ENCODE measurements at regions not wholly inside any gene's neighbourhood (a gene's known extent, or its start where the extent isn't known, plus 50 kb on each side); places are given as distances from the start of the nearest gene placed in this dataset.
"Not testable (repeated sequence)": the region's sequence is repeated elsewhere in the genome, so short reads cannot be mapped to it uniquely, and the experiment has no call there.

DNA sequence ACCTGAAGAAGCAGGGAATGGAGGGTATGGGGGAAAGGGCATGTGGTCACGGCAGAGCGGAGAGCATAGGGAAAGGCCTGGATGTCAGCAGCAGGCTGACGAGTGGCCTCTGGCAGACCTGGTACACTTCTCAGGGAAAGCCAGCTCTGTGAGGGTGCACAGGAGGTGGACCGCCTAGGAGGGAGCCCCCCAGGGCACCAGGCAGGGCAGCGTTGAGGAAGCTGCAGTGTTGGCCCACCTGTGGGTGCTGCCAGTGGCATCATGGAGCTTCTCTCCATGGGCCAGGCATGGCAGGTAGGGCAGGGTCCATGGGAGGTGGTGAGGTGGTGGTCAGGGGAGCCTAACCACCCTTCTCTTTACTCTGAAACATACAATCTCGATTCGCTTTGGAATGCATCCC is 143.0 kb upstream of the PITX1 start:
- no peak for DNase-seq

DNA sequence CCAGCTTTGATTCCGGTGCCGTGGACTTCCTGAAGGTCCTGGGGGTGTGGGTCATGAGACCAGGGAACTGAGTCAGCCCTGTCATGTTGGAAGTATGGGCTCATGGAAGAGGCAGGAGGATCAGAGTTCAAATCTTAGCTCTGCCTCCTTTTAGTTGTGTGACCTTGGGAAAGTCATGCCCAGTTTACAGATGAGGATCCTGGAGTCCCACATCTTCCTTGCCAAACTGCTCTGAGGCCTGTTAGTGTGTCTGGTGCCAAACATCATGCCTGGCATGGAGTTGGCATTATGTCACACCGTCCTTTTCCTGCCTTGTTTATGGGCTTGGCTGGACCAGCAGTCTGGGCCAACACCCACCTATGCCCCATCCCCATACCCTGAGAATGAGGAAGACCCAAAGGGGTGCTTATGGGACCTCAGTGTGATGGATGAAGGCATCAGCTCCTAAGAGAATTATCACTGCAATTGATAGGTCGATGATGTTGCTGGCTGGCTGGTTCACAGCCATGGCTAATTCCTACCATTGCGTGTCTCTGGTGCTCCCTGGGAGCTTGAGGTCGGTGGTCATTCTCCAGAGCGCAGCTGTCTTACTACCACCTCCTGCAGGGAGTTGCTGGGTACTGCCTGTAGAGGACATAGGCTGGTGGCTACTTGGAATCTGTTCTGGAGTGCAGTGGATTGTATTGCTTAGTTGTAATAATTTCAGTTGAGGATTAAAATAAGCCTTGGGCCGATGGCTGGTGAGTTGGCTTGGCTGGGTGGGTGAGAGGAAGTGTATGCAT is 140.5 kb upstream of the PITX1 start:
- DNase-seq: no peak

DNA sequence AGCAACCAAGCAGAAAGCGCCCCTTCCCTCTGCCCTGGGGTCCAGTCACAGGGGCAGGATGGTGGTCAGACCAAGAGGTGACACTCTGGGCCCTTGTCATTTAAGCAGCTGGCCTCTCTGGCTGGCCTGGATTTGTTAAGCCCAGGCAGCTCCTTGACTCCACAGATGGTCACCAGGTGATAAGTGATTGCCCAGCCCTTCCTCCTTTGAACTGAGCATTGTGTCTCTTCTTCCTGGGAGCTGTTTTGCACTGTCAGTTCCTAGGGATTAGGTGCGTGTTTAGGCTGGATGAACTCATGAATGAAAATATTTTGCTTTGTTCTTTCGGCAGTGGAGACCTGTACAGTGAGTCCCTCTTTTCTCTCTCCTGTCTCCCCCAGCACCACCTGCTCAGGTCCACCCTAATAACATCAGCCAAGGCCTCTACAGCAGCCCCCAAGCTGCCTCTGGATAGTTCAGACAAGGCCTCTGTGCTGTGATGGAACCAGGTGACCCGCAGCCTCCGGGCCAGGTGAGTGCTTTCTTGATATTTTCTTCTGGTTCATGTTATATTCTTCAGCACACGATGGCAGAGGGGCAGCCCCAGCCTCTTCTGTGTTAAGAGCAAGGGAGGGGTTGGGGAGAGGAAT is 139.7 kb upstream of the PITX1 start:
- no peak for DNase-seq

DNA sequence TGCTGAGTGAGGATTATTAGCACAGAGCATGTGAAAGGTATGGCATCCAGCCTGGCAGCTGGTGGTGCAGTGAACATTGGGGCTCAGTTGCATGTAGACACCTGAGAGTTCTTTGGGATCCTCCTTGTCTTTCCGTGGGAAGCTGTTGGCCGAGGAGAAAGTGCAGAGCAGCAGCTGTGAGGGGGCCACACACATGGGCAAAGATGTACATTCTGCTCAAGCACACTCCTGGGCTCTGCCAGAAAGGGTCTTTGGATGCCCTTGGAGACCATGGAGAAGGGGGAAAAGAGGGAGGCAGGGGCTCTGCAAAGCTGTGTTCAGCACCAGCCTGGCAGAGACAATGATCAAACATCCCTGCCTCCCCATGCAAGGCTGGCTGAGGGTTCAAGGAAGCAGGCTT is 138.7 kb upstream of the PITX1 start:
- no peak for DNase-seq

DNA sequence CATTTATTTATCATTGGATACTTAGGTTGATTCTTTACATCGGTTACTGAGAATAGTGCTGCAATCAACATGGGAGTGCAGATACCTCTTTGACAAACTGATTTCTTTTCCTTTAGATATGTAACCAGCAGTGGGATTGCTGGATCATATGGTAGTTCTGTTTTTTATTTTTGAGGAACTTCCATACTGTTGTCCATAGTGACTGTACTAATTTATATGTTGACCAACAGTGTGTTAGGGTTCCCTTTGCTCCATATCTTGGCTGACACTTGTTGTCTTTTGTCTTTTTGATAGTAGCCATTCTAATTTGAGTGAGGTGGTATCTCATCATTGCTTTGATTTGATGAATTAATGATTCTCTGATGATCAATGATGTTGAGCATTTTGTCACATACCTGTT is 137.3 kb upstream of the PITX1 start:
- no peak for DNase-seq

DNA sequence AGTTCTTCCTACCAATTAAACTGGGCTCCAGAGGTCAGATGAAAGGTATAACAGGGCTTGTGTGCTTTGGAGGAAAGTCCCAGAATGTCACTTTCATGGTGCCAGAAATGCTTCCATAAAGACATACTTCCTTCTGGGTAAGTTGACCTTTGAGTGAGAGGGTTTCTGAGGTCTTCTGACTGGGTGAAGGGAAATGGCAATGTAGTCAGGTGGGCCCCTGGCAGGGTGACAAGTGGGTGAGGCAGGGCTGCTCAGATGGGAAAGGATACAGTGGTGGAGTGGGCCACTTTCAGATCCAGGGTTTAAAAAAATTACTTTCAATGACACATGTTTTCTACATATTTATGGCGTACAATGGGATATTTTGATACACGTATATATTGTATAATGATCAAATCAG is 136.5 kb upstream of the PITX1 start:
- no peak for DNase-seq

DNA sequence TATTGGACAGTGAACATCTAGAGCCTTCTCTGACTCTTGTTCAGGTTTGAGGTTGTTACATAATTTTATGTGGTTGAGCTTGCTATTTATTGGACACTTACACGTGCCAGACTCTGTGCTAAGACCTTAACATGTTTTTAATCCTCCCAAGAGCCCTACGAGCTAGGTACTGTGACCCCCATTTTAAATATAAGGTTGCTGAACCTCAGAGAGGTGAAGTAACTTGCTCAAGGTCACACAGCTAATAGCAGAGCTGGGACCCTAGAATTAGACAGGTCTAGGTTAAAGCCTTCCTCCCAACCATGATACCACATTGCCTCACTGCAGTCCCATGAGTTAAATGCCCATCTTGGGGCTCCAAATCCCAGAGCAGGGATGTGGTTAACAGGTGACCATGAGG is 135.7 kb upstream of the PITX1 start:
- no peak for DNase-seq

DNA sequence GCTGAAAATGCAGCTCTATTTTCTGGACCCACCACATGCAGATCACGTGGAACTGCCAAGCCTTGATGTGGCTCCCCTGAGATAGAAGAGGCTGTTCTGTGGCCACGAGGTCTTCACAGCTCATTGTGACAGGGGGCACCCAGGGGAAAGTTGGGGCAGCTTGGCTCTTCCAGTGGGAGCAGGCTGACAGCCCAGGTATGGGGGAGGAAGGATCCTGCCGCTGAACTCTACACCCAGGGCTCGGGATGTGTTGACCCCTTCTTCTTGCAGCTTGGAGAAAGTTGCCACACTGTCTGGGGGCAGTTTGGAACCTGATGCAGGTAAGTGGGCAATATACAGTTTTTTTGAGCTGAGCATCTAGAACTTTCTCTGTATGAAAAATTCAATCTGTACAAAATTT is 133.6 kb upstream of the PITX1 start:
- no peak for DNase-seq

DNA sequence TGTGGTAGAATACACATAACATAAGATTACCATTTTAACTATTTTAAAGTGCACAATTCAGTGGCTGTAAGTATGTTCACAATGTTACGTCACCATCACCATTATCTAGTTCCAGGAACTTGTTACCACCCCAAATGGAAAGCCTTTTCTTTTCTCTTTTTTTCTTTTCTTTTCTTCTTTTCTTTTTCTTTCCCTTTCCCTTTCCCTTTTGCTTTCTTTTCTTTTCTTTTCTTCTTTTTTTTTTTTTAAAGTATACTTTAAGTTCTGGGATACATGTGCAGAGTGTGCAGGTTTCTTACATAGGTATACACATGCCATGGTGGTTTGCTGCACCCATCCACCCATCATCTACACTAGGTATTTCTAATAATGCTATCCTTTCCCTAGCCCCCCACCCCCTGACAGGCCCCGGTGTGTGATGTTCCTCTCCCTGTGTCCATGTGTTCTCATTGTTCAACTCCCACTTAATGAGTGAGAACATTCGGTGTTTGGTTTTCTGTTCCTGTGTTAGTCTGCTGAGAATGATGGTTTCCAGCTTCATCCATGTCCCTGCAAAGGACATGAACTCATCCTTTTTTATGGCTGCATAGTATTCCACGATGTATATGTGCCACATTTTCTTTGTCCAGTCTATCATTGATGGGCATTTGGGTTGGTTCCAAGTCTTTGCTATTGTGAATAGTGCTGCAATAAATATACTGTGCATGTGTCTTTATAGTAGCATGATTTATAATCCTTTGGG is 131.0 kb upstream of the PITX1 start:
- not testable (repeated sequence) for DNase-seq

DNA sequence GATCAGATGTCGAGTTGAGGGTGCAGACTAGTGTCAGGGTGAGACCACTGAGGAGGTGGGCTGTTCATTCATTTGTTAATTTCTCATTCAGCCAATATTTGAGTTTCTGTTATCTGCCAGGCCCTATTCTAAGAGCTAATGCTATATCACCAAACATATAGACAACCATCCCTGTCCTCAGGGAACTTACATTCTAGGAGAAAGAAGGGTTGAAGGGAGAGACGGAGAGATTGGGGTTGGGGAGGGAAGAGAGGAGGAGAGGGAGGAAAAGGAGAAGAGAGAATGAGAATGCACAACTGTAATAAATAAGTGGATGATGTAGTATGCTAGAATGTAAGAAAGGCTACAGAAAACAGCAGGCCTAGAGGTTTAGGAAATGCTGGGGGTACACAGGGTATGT is 129.9 kb upstream of the PITX1 start:
- no peak for DNase-seq

DNA sequence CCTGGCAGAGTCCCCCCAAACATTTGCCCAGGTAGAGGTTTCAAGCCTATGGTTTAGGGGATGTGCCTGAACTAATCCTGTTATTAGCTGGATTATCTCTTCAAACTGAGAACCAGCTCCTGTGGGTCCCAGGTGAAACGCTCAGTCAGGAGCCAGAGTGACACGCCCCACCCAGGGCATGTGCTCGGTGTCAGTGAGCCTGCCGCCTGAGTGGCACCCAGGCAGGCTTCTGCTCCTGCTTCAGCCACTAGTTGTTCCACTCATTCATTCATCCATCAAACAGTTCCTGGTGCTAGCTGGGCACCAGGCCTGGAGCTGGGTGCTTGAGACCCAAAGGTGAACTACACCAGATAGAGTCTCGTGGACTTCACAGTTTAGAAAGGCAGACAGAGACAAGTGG is 129.4 kb upstream of the PITX1 start:
- no peak for DNase-seq

DNA sequence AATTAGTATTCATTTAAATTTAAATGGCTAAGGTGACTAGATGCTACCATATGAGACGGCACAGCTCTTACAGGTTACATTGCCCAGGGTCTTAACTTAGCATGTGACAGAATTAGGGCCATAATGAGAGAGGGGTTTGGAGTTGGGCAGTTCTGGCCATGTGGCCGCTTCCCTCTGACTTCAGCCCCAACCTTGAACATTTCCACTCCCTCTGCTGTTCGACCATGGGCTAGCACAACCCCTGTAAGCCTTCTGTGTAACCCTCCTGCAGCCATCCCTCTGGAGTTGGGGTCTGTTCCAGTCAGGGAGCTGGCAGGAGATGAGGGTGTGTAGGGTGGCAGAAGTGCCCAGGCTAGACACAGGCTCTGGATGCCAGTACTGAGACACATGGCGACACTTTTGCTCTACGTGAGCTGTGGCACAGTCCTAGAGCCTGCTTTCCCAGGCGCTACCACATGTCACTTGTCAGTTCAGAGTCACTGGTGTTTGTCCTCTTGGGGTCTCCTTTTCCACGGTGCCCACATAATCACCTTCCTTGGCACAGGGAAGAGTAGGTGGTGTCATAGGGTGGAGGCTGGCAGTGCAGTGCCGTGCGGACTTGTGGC is 128.7 kb upstream of the PITX1 start:
- no peak for DNase-seq

DNA sequence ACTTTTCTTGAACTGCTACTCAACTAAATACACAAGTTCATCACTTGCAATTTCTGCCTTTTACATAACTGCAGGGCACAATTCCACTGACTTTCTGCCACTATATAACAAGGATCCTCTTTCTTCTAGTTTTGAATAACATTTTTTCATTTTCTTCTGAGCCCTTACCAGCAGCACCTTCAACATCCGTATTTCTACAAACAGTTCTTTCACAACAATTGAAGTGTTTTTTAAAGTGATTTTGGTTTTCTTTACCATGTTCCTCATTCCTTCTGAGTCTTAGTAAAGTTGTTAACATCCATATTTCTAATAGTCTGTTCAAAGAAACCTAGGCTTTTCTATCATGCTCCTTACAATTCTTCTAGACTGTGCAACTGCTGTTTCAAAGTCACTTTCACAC is 127.2 kb upstream of the PITX1 start:
- no peak for DNase-seq

DNA sequence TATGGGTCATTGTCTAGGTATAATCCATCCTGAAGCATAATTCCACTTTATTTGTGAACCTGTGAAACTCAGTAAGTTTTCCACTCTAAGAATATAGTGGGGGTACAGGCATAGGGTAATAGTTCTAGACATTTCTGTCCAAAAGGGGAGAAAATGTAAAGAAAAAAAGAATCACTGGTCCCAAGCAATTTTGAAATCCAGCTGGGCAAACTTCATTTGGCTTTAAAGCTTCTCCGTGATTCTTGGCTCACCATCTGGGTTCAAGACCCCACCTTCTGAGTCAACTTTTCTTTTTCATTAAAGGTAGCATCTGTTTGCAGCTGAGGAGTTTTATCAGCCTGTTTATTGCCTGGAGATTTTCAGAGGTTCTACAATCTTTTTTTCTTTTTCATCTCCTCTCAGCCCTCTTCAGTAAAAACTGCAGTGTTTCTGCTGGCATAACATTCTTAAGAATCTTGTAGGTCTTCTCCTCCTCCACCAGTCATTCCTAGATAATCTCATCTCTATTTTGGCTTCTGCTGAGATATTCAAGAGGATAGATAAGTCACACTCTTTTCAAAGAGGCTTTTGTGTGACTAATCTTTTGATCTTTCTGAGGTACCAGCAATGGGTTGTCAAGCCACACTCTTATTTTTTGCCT is 126.1 kb upstream of the PITX1 start:
- no peak for DNase-seq

DNA sequence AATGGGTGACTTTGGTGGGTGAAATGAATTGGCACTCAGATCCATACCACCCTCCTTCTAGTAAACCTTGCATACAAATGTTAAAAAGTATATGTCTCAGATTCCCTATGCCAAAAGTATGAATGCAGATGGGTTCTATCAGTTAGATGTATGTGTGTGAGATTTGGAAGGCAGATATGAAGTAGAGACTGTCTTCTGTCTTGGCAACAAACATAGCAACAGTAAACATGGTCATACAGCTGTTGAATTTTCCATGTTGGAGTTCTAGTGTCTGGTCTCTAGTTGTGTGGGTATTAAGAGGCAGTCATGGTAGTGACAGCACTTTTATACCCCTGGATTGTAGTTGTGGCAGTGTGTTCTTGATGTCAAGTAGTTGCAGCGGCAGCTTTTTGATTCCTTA is 125.6 kb upstream of the PITX1 start:
- DNase-seq: no peak

DNA sequence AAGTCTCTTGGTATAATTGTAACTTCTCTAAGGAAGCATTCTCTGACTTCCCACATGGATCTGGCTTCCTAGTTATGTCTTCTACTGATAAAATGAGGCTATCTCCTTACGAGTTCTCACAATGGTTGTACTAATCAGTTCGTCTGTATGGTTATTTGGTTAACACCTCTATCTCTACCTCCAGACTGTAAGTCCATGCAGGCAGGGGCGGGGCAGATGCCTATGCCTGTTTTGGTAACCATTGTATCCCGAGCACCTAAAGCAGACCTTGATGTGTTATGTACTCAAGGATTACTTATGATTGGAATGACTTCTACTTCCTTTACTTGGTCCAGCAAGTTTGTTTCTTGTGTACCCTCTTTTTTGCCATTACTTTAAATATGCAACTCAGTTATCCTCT is 125.0 kb upstream of the PITX1 start:
- no peak for DNase-seq

DNA sequence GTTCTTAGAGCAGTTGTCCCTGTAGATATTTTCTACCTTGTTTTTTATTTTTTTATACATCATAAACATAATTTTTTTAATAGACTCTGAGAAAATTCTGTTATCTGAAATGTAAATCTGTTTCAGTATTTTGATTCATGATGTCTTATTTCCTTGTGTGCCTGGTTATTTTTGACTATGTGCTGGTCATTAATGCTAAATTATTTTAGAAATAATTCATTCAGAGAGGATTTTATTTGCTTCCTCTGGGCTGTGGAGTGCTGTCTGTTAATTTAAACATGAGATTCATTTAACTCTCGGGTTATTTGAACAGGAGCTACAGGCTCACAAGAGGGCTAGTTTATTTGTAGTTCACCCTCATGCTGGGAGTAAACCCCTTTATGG is 124.3 kb upstream of the PITX1 start:
- DNase-seq: no peak

DNA sequence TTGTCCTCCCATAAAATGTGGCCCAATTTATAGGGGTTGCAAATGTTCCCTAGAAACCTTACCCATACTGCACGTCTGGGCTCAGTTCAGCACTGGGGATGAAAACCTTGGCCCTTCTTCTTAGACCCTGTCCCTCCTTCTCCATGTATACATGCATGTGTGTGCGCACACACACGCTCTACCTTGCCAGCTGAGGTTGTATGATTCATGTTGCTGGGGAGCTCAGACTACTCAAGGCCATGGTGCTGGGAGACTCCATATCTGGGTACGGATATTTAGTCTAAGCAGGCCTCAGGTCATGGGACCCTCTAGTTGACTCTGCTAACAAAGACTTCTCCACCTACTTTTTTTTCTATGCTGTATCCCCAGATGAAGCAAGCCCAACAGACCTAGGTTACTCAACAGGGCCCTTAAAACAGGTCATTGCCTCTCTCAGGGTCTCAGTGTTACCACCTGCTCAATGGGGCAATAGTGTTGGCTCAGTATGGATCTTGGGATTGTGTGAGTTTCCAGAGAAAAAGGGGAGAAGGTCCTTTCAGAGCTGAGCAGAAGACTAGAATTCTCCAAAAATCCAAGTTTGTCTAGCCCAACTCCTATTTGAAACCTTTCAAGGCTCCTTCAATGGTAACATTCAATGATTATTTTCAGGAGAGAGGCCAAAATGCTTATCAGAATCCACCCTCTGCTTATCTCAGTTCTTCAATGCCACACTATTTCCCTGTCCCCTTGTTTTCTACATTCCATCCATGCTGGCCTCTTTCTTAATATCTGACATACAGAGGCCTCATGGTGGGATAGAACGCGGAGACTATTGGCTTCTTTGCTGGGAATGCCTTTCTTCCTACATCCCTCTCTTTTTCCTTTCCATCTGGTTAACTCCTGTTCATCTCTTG is 123.6 kb upstream of the PITX1 start:
- DNase-seq: no peak

DNA sequence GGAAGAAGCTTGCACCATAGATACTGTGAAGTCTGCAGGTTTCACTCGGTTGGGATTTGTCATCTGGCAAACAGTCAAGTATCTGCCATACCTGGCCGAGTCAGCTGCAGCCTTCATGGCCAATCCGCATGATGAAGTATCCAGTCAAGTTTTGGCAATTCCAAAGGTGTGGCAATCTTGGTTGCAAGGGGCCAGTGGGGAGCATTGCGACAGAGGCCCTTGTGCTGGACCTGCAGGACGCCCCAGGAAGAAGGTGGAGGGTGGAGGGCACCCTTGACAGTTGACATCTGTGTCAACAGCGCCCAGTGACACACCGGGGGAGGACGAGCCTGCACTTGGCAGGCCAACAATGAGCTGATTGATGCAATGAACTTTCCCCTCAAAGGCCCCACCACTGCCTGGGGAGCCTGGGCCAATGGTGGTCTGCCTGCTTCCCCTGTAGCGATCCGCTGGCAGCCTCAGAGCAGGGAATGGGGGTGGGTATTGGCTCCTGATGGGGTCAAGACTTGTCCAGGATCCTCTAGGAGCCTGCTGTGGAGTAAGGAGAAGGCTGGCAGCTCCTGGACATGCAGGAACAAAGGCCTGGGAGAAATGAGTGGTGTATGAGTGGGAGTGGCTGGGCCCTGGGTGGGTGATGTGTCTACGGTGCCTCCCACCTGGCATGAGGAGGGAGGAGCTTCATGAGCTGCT is 122.8 kb upstream of the PITX1 start:
- no peak for DNase-seq

DNA sequence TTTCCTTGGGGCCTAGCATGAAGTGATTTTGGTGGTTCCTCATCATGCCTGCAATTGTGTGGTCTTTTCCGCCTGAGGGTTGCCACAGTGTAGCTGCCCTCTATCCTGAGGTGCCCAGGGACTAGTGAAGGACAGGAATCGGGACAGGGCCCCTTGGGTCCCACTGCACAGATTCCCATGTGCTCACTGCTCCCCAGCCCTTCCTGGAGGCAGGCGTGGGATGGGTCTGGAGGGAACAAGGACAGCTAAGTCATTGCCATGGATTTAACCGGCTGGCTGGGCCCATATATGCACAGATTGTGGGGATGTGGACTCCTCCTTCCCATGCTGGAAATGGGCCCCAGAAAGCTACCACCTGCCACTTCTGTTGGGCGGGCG is 122.3 kb upstream of the PITX1 start:
- no peak for DNase-seq

DNA sequence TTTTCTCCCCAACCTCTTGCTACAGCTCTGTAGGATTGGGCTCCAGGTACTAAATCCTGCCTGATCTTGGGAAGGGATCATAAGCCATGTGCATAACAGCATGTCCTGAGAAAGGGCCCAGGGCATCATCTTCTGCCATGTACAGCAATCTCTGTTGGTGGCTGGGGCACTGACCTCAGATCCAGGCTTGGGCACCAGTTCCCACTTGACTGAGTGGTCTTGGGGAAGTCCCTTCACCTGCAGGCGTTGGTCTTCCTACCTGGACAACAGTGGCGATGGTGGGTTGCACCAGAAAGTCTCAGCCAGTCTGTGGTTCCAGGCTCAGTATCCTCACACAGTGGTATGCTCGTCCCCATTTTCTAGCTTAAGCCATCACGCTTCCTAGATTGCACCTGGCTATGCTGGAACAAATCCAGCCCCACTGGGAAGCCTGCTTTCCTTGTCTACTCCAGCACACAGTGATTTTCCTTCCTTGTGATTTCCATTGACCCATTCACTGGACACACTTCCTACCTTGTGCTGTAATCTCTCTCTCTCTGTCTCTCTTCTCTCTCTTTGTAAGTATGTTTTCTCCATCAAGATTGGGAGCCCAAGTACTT is 121.7 kb upstream of the PITX1 start:
- no peak for DNase-seq

All from retina (tissue), 1 donor.